GM23338 (cell line): ENCODE measurements at regions not wholly inside any gene's neighbourhood (a gene's known extent, or its start where the extent isn't known, plus 50 kb on each side); places are given as distances from the start of the nearest gene placed in this dataset.

Experiments
- ATAC-seq: fragments of 200-7000 bp; cut with Tn5 transposase; 3 replicates; pipeline ENCODE4 v1.9.1; 2020
- DNase-seq: peaks from one replicate; pipeline ENCODE4 v3.0.0-alpha.2; 2015; ENCODE audit warnings: low spot score
- H2AFZ ChIP-seq: fragments of 200-600 bp; sonication (generic); 2 replicates; pipeline ENCODE4 v1.8.0; 2016; ENCODE audit warnings: antibody characterized with exemption, mild to moderate bottlenecking, moderate library complexity
- H3F3A ChIP-seq: fragments of 200-600 bp; sonication (generic); replicated peaks from 2 replicates; pipeline ENCODE4 v1.8.0; 2017; ENCODE audit warnings: antibody characterized with exemption, mixed run types, low read depth
- H3K27ac ChIP-seq: fragments of 200-600 bp; sonication (generic); 2 replicates; pipeline ENCODE4 v1.6.1; 2016; ENCODE audit warnings: low read depth
- H3K27me3 ChIP-seq: fragments of 200-600 bp; sonication (generic); 2 replicates; pipeline ENCODE4 v1.8.0; 2016; ENCODE audit warnings: mild to moderate bottlenecking, mixed run types, moderate library complexity; ENCODE audit not compliant: insufficient read depth
- H3K36me3 ChIP-seq: fragments of 200-600 bp; sonication (generic); 2 replicates; pipeline ENCODE4 v1.8.0; 2016; ENCODE audit warnings: mild to moderate bottlenecking; ENCODE audit not compliant: insufficient read depth
- H3K4me1 ChIP-seq: fragments of 200-600 bp; sonication (generic); 2 replicates; pipeline ENCODE4 v1.8.0; 2016; ENCODE audit warnings: mild to moderate bottlenecking, moderate library complexity; ENCODE audit not compliant: insufficient read depth
- H3K4me2 ChIP-seq: fragments of 200-600 bp; sonication (generic); 2 replicates; pipeline ENCODE4 v1.7.1; 2017; ENCODE audit warnings: mixed run types
- H3K4me3 ChIP-seq: fragments of 200-600 bp; sonication (generic); 2 replicates; pipeline ENCODE4 v1.6.1; 2016; ENCODE audit warnings: mixed run types
- H3K79me2 ChIP-seq: fragments of 200-600 bp; sonication (generic); replicated peaks from 2 replicates; pipeline ENCODE4 v1.8.0; 2017; ENCODE audit warnings: mild to moderate bottlenecking; ENCODE audit not compliant: insufficient read depth
- H3K9me2 ChIP-seq: fragments of 200-600 bp; sonication (generic); 2 replicates; pipeline ENCODE4 v1.8.0; 2017; ENCODE audit not compliant: insufficient read depth
- H4K20me1 ChIP-seq: fragments of 200-600 bp; sonication (generic); replicated peaks from 2 replicates; pipeline ENCODE4 v1.8.0; 2017; ENCODE audit warnings: mild to moderate bottlenecking; ENCODE audit not compliant: insufficient read depth
- H3K27ac Mint-ChIP-seq: 2 replicates; pipeline ENCODE4 v1.8.0; 2020; ENCODE audit warnings: inconsistent platforms, mild to moderate bottlenecking, moderate library complexity, mixed read lengths
- H3K27me3 Mint-ChIP-seq: 3 replicates; pipeline ENCODE4 v1.8.0; 2022; ENCODE audit warnings: low read depth, mild to moderate bottlenecking, moderate library complexity, mixed read lengths, inconsistent platforms; ENCODE audit not compliant: insufficient read depth, poor library complexity
- H3K36me3 Mint-ChIP-seq: 3 replicates; pipeline ENCODE4 v1.8.0; 2021; ENCODE audit warnings: low read depth, mild to moderate bottlenecking, inconsistent platforms, moderate library complexity, mixed read lengths
- H3K4me1 Mint-ChIP-seq: 3 replicates; pipeline ENCODE4 v1.8.0; 2020; ENCODE audit warnings: mild to moderate bottlenecking, inconsistent platforms, mixed read lengths
- H3K4me3 Mint-ChIP-seq: 3 replicates; pipeline ENCODE4 v1.8.0; 2021; ENCODE audit warnings: moderate library complexity, mild to moderate bottlenecking, inconsistent platforms, mixed read lengths
- H3K9me3 Mint-ChIP-seq: 3 replicates; pipeline ENCODE4 v1.8.0; 2020; ENCODE audit warnings: moderate library complexity, mild to moderate bottlenecking, inconsistent platforms, mixed read lengths
- CREB1 ChIP-seq: fragments of 250-450 bp; sonication (Bioruptor Pico); IDR thresholded peaks from 2 replicates; pipeline ENCODE4 v1.5.0; 2020; ENCODE audit warnings: low read depth, mild to moderate bottlenecking, moderate library complexity
- CTCF ChIP-seq, 2 experiments: fragments of 200-600 bp in 1 of 2; sonication (generic) in 1 of 2; conservative IDR thresholded peaks; 2 replicates each; pipeline versions ENCODE4 v1.5.1 to v1.6.1; 2016 to 2017; ENCODE audit warnings: antibody characterized with exemption in 2 of 2, low read depth in 2 of 2, mild to moderate bottlenecking in 2 of 2, moderate library complexity in 1 of 2
- ETS1 ChIP-seq: IDR thresholded peaks from 2 replicates; pipeline ENCODE4 v1.6.1; 2016; ENCODE audit warnings: antibody characterized with exemption
- EZH2 ChIP-seq: fragments of 200-600 bp; sonication (generic); IDR thresholded peaks from one replicate; pipeline ENCODE4 v1.8.0; 2017; ENCODE audit warnings: antibody characterized with exemption, mild to moderate bottlenecking, low read depth; ENCODE audit not compliant: unreplicated experiment
- EZH2phosphoT487 ChIP-seq: fragments of 200-600 bp; sonication (generic); IDR thresholded peaks from one replicate; pipeline ENCODE4 v1.8.1; 2018; ENCODE audit warnings: antibody characterized with exemption; ENCODE audit not compliant: unreplicated experiment
- JUNB ChIP-seq: IDR thresholded peaks from one replicate; pipeline ENCODE4 v1.6.1; 2016; ENCODE audit warnings: antibody characterized with exemption; ENCODE audit not compliant: unreplicated experiment
- NANOG ChIP-seq: IDR thresholded peaks from 2 replicates; pipeline ENCODE4 v1.6.1; 2016; ENCODE audit warnings: antibody characterized with exemption, borderline replicate concordance
- POLR2AphosphoS5 ChIP-seq: IDR thresholded peaks from 2 replicates; pipeline ENCODE4 v1.6.1; 2016; ENCODE audit warnings: antibody characterized with exemption, low read depth
- REST ChIP-seq: IDR thresholded peaks from one replicate; pipeline ENCODE4 v1.6.1; 2018; ENCODE audit warnings: antibody characterized with exemption; ENCODE audit not compliant: unreplicated experiment
- STAT1 ChIP-seq: IDR thresholded peaks from one replicate; pipeline ENCODE4 v1.6.1; 2016; ENCODE audit warnings: antibody characterized with exemption; ENCODE audit not compliant: unreplicated experiment
- ZNF114 ChIP-seq: fragments of 250-450 bp; sonication (Bioruptor Pico); IDR thresholded peaks from 2 replicates; pipeline ENCODE4 v1.5.0; 2020; ENCODE audit warnings: mild to moderate bottlenecking, moderate library complexity
- ZNF331 ChIP-seq: fragments of 250-450 bp; sonication (Bioruptor Pico); IDR thresholded peaks from 2 replicates; pipeline ENCODE4 v1.5.0; 2020; ENCODE audit warnings: low read depth, mild to moderate bottlenecking, moderate library complexity
- ZNF462 ChIP-seq: fragments of 250-450 bp; sonication (Bioruptor Pico); IDR thresholded peaks from 2 replicates; pipeline ENCODE4 v1.5.0; 2020; ENCODE audit warnings: mild to moderate bottlenecking, moderate library complexity

- Mint-ChIP-seq H3K4me1 (no peaks in the 10 kb centered on the region; the same call in 2 of the 3 replicates), H3K9me3 (no peaks in the 10 kb centered on the region), H3K27ac (no peak overlapping the region), H3K36me3 (no peaks in the 10 kb centered on the region), H3K27me3 (no peaks in the 10 kb centered on the region), H3K4me3 (no peak overlapping the region)
- Histone ChIP-seq H3K9me2 (peaks cover 11% of the 10 kb centered on the region; the same call in 1 of the 2 replicates), H3K4me2 (no peak overlapping the region), H3K4me1 (no peaks in the 10 kb centered on the region), H3F3A (no peaks in the 10 kb centered on the region), H3K36me3 (no peaks in the 10 kb centered on the region), H3K27ac (no peak overlapping the region), H3K79me2 (no peaks in the 10 kb centered on the region), H3K27me3 (no peaks in the 10 kb centered on the region), H4K20me1 (no peaks in the 10 kb centered on the region), H2AFZ (no peak overlapping the region), H3K4me3 (no peak overlapping the region)
- DNase-seq, result no peak
- ATAC-seq, result no peak
- no peak for TF ChIP-seq ZNF462
- no peak for TF ChIP-seq NANOG
- no peak for TF ChIP-seq ETS1
- TF ChIP-seq STAT1, result no peak
- TF ChIP-seq EZH2, result no peak
- no peak for TF ChIP-seq CTCF (conservative IDR thresholded peaks at IDR 0.05; ENCODE audit: low read depth in 2 of 2)
- TF ChIP-seq CREB1 (CRISPR knock-in tag), result no peak
- TF ChIP-seq EZH2phosphoT487, result no peak
- TF ChIP-seq REST, result no peak
- no peak for TF ChIP-seq JUNB
- TF ChIP-seq POLR2AphosphoS5, result no peak
- TF ChIP-seq ZNF331, result no peak
- TF ChIP-seq ZNF114, result no peak
Observed at GRCh38 chr5:174616036-174616435, 108.3 kb upstream of the MSX2 start.
